ENCODE measurements at regions not wholly inside any gene's neighbourhood (a gene's known extent, or its start where the extent isn't known, plus 50 kb on each side); places are given as distances from the start of the nearest gene placed in this dataset.

DNA sequence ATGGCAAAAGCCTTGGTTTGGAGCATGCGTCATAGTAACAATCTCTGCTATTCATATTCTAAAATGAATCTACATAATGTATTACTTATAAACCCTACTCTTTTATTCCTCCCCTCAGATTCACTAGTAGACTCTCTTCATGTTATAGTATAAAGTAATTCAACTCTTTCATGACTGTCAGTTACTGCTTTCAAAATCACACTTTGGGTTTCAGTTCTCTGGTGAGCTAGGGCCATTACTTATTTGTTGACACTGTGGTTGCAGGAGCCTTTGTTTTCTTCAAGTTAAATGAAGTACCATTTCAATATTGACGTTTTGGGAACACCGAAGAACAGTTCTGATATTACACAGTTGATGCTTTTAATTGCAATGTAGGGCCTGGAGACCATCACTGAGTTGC, 378.4 kb downstream of the DDX10 start:
- no peak overlapping the region for H4K91ac ChIP-seq (replicated peaks; ENCODE audit: insufficient read length, low read length)
- no peak overlapping the region for H3K23ac ChIP-seq (ENCODE audit: insufficient read length)
- H2AFZ ChIP-seq (ENCODE audit: low read length), result 0 out of 2 replicates have a peak overlapping the region, but pooled peaks have one; percentile 44
- no peaks in the 10 kb centered on the region for H3K23me2 ChIP-seq (ENCODE audit: low read depth, low read length)
- ChIA-PET CTCF (ENCODE audit: partially characterized antibody) (interaction anchor here (0.9 kb wide), 2 partner anchors 11 to 122 kb away, joined by 3 read pairs; no protein-coding TSS in a partner anchor), POLR2A (ENCODE audit: partially characterized antibody) (no interaction called here)
- peaks cover 0 to 2% (median 0%) of the 10 kb centered on the region in 4 experiments; a peak in 1 of 7 replicates for H3K4me1 ChIP-seq (replicated peaks in 1 of 4; ENCODE audit: control insufficient read depth in 3 of 4, insufficient read depth in 4 of 4, low read length in 3 of 4)
- DNase-seq (ENCODE audit: low read depth in 1 of 2, low spot score in 2 of 2) (no peak), FAIRE-seq (no peak)
- no peak overlapping the region for H3K18ac ChIP-seq (ENCODE audit: extremely low read depth, low read length)
- no peaks in the 10 kb centered on the region for H3K27me3 ChIP-seq (replicated peaks in 1 of 4; ENCODE audit: control insufficient read depth in 3 of 4, extremely low read depth in 1 of 4, insufficient read depth in 3 of 4, low read length in 3 of 4)
- H3K9ac ChIP-seq (replicated peaks in 1 of 4; ENCODE audit: extremely low read depth in 1 of 4, low read depth in 3 of 4, low read length in 3 of 4), result no peak overlapping the region
- H3K9me3 ChIP-seq (ENCODE audit: insufficient read depth in 2 of 2, low read depth in 1 of 2, low read length in 1 of 2), result no peaks in the 10 kb centered on the region
- H2BK12ac ChIP-seq (ENCODE audit: low read depth, low read length), result no peak overlapping the region
- no peak overlapping the region for H4K5ac ChIP-seq (ENCODE audit: insufficient read length, low read depth, low read length)
- H2AK5ac ChIP-seq (ENCODE audit: low read depth, low read length), result no peak overlapping the region
- no peak overlapping the region for H3K4ac ChIP-seq (replicated peaks; ENCODE audit: insufficient read length, low read depth, low read length)
- no peak overlapping the region for H3K14ac ChIP-seq (ENCODE audit: insufficient read length)
- WGBS, 2 experiments (ENCODE audit: extremely low coverage in 1 of 2, insufficient coverage in 1 of 2, insufficient read length in 1 of 2, insufficient replicate concordance in 2 of 2, low coverage in 1 of 2, low lambda C conversion rate in 2 of 2, missing lambda C conversion rate in 1 of 2), result 90% methylated on average over 3 of the region's 3 CpGs; no CpG with 5 or more reads in 1 of the 2 experiments
- no peaks in the 10 kb centered on the region for H4K20me1 ChIP-seq (replicated peaks in 1 of 2; ENCODE audit: control insufficient read depth in 1 of 2, insufficient read depth in 2 of 2, low read length in 2 of 2)
- no peaks in the 10 kb centered on the region for H3K79me1 ChIP-seq (ENCODE audit: low read depth, low read length)
- H2BK20ac ChIP-seq (ENCODE audit: low read length), result no peak overlapping the region
- no peak overlapping the region for H3K4me3 ChIP-seq (ENCODE audit: extremely low read depth in 1 of 4, insufficient read depth in 2 of 4, low read depth in 3 of 4, low read length in 4 of 4)
- H3K79me2 ChIP-seq (ENCODE audit: control insufficient read depth in 1 of 2, insufficient read depth in 2 of 2, low read length in 2 of 2), result no peaks in the 10 kb centered on the region
- no peak overlapping the region for H2BK120ac ChIP-seq (replicated peaks; ENCODE audit: low read depth, low read length)
- no peak overlapping the region for H2BK5ac ChIP-seq (ENCODE audit: low read depth, low read length)
- no peak overlapping the region for H2BK15ac ChIP-seq (ENCODE audit: low read length)
- no peak overlapping the region for H3K56ac ChIP-seq (replicated peaks; ENCODE audit: insufficient read length, low read depth, low read length)
- no peaks in the 10 kb centered on the region for H3K36me3 ChIP-seq (ENCODE audit: control insufficient read depth in 2 of 4, insufficient read depth in 4 of 4, low read length in 3 of 4)
- no peak overlapping the region for H3K27ac ChIP-seq (ENCODE audit: low read depth, low read length)
- H3K4me2 ChIP-seq (ENCODE audit: insufficient read depth in 1 of 2, low read depth in 2 of 2, low read length in 2 of 2), result no peak overlapping the region
- no peak overlapping the region for H4K8ac ChIP-seq (ENCODE audit: extremely low read depth, insufficient read depth, low read length)
- TF ChIP-seq RNF2 (IDR thresholded peaks at IDR 0.05; ENCODE audit: borderline replicate concordance, low read depth, low read length, missing control alignments, poor library complexity, severe bottlenecking), result no peak
- no peak for TF ChIP-seq NANOG (IDR thresholded peaks at IDR 0.05; ENCODE audit: insufficient read depth, low read depth, low read length, poor library complexity, severe bottlenecking)
- TF ChIP-seq FOSL1 (IDR thresholded peaks at IDR 0.05; ENCODE audit: insufficient read depth, low read depth, low read length), result no peak
- TF ChIP-seq, protein P1, sequence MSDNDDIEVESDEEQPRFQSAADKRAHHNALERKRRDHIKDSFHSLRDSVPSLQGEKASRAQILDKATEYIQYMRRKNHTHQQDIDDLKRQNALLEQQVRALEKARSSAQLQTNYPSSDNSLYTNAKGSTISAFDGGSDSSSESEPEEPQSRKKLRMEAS (IDR thresholded peaks at IDR 0.05), result no peak
- no peak for TF ChIP-seq JUN (IDR thresholded peaks at IDR 0.05; ENCODE audit: low read depth, low read length)
- TF ChIP-seq KDM4A (IDR thresholded peaks at IDR 0.05; ENCODE audit: low read depth, low read length, severe bottlenecking), result no peak
- no peak for TF ChIP-seq CBX8 (IDR thresholded peaks at IDR 0.05; ENCODE audit: borderline replicate concordance, low read depth, low read length)
- TF ChIP-seq SIN3A (conservative IDR thresholded peaks at IDR 0.05 in 1 of 2, IDR thresholded peaks at IDR 0.05 in 1 of 2; ENCODE audit: low read depth in 1 of 2, low read length in 2 of 2), result no peak
- no peak for TF ChIP-seq SUZ12 (IDR thresholded peaks at IDR 0.05; ENCODE audit: low read length)
- no peak for TF ChIP-seq POLR2AphosphoS5 (IDR thresholded peaks at IDR 0.05; ENCODE audit: low read depth, low read length)
- TF ChIP-seq SP4 (IDR thresholded peaks at IDR 0.05; ENCODE audit: low read length), result no peak
- no peak for TF ChIP-seq SP2 (IDR thresholded peaks at IDR 0.05; ENCODE audit: low read length)
- no peak for TF ChIP-seq RXRA (IDR thresholded peaks at IDR 0.05; ENCODE audit: insufficient read depth, low read depth, low read length)
- no peak for TF ChIP-seq BCL11A (IDR thresholded peaks at IDR 0.05; ENCODE audit: low read depth in 2 of 2, low read length in 2 of 2)
